Karpas-422 (cell line): ENCODE measurements at regions not wholly inside any gene's neighbourhood (a gene's known extent, or its start where the extent isn't known, plus 50 kb on each side); places are given as distances from the start of the nearest gene placed in this dataset.

Experiments used
- DNase-seq: peaks from one replicate; pipeline ENCODE4 v3.0.0-alpha.2; 2015
- H2AFZ ChIP-seq: fragments of 200-600 bp; sonication (generic); 2 replicates; pipeline ENCODE4 v1.6.1; 2014; ENCODE audit warnings: antibody characterized with exemption, low read length, mixed read lengths
- H3K27ac ChIP-seq: fragments of 200-600 bp; sonication (generic); 2 replicates; pipeline ENCODE4 v1.5.1; 2014; ENCODE audit warnings: mild to moderate bottlenecking, low read length, moderate library complexity
- H3K27me3 ChIP-seq: fragments of 200-600 bp; sonication (generic); 2 replicates; pipeline ENCODE4 v1.6.1; 2014; ENCODE audit warnings: low read length, mixed read lengths
- H3K36me3 ChIP-seq: fragments of 200-600 bp; sonication (generic); 2 replicates; pipeline ENCODE4 v1.6.1; 2014; ENCODE audit warnings: low read length, mixed read lengths; ENCODE audit not compliant: insufficient read depth
- H3K4me1 ChIP-seq: fragments of 200-600 bp; sonication (generic); 2 replicates; pipeline ENCODE4 v1.6.1; 2014; ENCODE audit warnings: mild to moderate bottlenecking, low read length, mixed read lengths
- H3K4me2 ChIP-seq: fragments of 200-600 bp; sonication (generic); 2 replicates; pipeline ENCODE4 v1.6.1; 2014; ENCODE audit warnings: low read length, low read depth, mild to moderate bottlenecking; ENCODE audit not compliant: poor library complexity, severe bottlenecking
- H3K4me3 ChIP-seq: fragments of 200-600 bp; sonication (generic); 2 replicates; pipeline ENCODE4 v1.5.1; 2014; ENCODE audit warnings: mild to moderate bottlenecking, antibody characterized with exemption, low read length, mixed read lengths
- H3K79me2 ChIP-seq: fragments of 200-600 bp; sonication (generic); 2 replicates; pipeline ENCODE4 v1.6.1; 2014; ENCODE audit warnings: mild to moderate bottlenecking, low read length, mixed read lengths
- H3K9ac ChIP-seq: fragments of 200-600 bp; sonication (generic); 2 replicates; pipeline ENCODE4 v1.6.0; 2014; ENCODE audit warnings: low read length
- H3K9me2 ChIP-seq: fragments of 200-600 bp; sonication (generic), shearing (Covaris generic); replicated peaks from 2 replicates; pipeline ENCODE4 v1.6.0; 2014; ENCODE audit warnings: mild to moderate bottlenecking, low read length, moderate library complexity; ENCODE audit not compliant: insufficient read depth
- H3K9me3 ChIP-seq: fragments of 300-700, 200-600 bp; sonication (generic); 2 replicates; pipeline ENCODE4 v1.6.1; 2014; ENCODE audit warnings: low read length, mixed read lengths
- H4K20me1 ChIP-seq: fragments of 200-600 bp; sonication (generic); 2 replicates; pipeline ENCODE4 v1.6.1; 2014; ENCODE audit warnings: mild to moderate bottlenecking, antibody characterized with exemption, low read length, low read depth; ENCODE audit not compliant: insufficient read depth

GRCh38 chr2:5227062-5227699 is 465.0 kb upstream of the SOX11 start:
- Histone ChIP-seq H3K4me2 (no peak overlapping the region), H3K9me3 (no peaks in the 10 kb centered on the region), H3K4me3 (no peak overlapping the region), H3K79me2 (no peaks in the 10 kb centered on the region), H3K9ac (no peak overlapping the region), H4K20me1 (no peaks in the 10 kb centered on the region), H3K27me3 (no peaks in the 10 kb centered on the region), H3K4me1 (no peaks in the 10 kb centered on the region), H3K27ac (no peak overlapping the region), H2AFZ (no peak overlapping the region), H3K36me3 (no peaks in the 10 kb centered on the region), H3K9me2 (no peaks in the 10 kb centered on the region)
- no peak for DNase-seq

- H3K27me3 ChIP-seq = no peaks in the 10 kb centered on the region
- H3K79me2 ChIP-seq = no peaks in the 10 kb centered on the region
- H3K9ac ChIP-seq = no peak overlapping the region
- H3K9me2 ChIP-seq = no peaks in the 10 kb centered on the region
- no peak overlapping the region for H3K4me2 ChIP-seq
- no peak for DNase-seq
- H3K4me1 ChIP-seq = no peaks in the 10 kb centered on the region
- no peaks in the 10 kb centered on the region for H3K36me3 ChIP-seq
- no peaks in the 10 kb centered on the region for H3K9me3 ChIP-seq
- H2AFZ ChIP-seq = no peak overlapping the region
- H3K4me3 ChIP-seq = no peak overlapping the region
- no peaks in the 10 kb centered on the region for H4K20me1 ChIP-seq
- H3K27ac ChIP-seq = no peak overlapping the region
Measured at GRCh38 chr2:5229574-5229973, 462.6 kb upstream of the SOX11 start.

- H3K27ac ChIP-seq = no peak overlapping the region
- no peaks in the 10 kb centered on the region for H3K36me3 ChIP-seq
- no peak overlapping the region for H3K4me2 ChIP-seq
- no peaks in the 10 kb centered on the region for H3K27me3 ChIP-seq
- no peaks in the 10 kb centered on the region for H4K20me1 ChIP-seq
- H3K4me1 ChIP-seq = no peaks in the 10 kb centered on the region
- no peak overlapping the region for H2AFZ ChIP-seq
- H3K4me3 ChIP-seq = no peak overlapping the region
- H3K79me2 ChIP-seq = no peaks in the 10 kb centered on the region
- H3K9ac ChIP-seq = no peak overlapping the region
- DNase-seq = no peak
- no peaks in the 10 kb centered on the region for H3K9me3 ChIP-seq
- H3K9me2 ChIP-seq = no peaks in the 10 kb centered on the region
Measured at GRCh38 chr2:5230444-5230843, 461.7 kb upstream of the SOX11 start.

GRCh38 chr2:5230855-5231254 is 461.3 kb upstream of the SOX11 start:
- no peak overlapping the region for H3K27ac ChIP-seq
- no peak overlapping the region for H3K4me3 ChIP-seq
- H3K9me2 ChIP-seq = no peaks in the 10 kb centered on the region
- no peak overlapping the region for H3K4me2 ChIP-seq
- H3K4me1 ChIP-seq = no peaks in the 10 kb centered on the region
- no peaks in the 10 kb centered on the region for H3K36me3 ChIP-seq
- H3K79me2 ChIP-seq = no peaks in the 10 kb centered on the region
- no peaks in the 10 kb centered on the region for H4K20me1 ChIP-seq
- H3K9ac ChIP-seq = no peak overlapping the region
- no peak for DNase-seq
- no peaks in the 10 kb centered on the region for H3K9me3 ChIP-seq
- no peak overlapping the region for H2AFZ ChIP-seq
- H3K27me3 ChIP-seq = no peaks in the 10 kb centered on the region

GRCh38 chr2:5231287-5231686 is 460.9 kb upstream of the SOX11 start:
- Histone ChIP-seq H3K4me3 (no peak overlapping the region), H3K4me1 (no peaks in the 10 kb centered on the region), H4K20me1 (no peaks in the 10 kb centered on the region), H3K9me3 (no peaks in the 10 kb centered on the region), H2AFZ (no peak overlapping the region), H3K36me3 (no peaks in the 10 kb centered on the region), H3K9ac (no peak overlapping the region), H3K9me2 (no peaks in the 10 kb centered on the region), H3K4me2 (no peak overlapping the region), H3K79me2 (no peaks in the 10 kb centered on the region), H3K27ac (no peak overlapping the region), H3K27me3 (no peaks in the 10 kb centered on the region)
- DNase-seq = no peak

- H3K36me3 ChIP-seq = no peaks in the 10 kb centered on the region
- no peak overlapping the region for H3K9ac ChIP-seq
- H3K4me3 ChIP-seq = no peak overlapping the region
- no peak overlapping the region for H3K4me2 ChIP-seq
- H2AFZ ChIP-seq = no peak overlapping the region
- H3K79me2 ChIP-seq = no peaks in the 10 kb centered on the region
- no peaks in the 10 kb centered on the region for H3K4me1 ChIP-seq
- no peaks in the 10 kb centered on the region for H3K9me2 ChIP-seq
- no peaks in the 10 kb centered on the region for H4K20me1 ChIP-seq
- no peaks in the 10 kb centered on the region for H3K27me3 ChIP-seq
- H3K9me3 ChIP-seq = no peaks in the 10 kb centered on the region
- H3K27ac ChIP-seq = no peak overlapping the region
- DNase-seq = no peak
Measured at GRCh38 chr2:5234563-5234962, 457.6 kb upstream of the SOX11 start.

- Histone ChIP-seq H3K9me2 (no peaks in the 10 kb centered on the region), H4K20me1 (no peaks in the 10 kb centered on the region), H3K4me2 (no peak overlapping the region), H3K27ac (no peak overlapping the region), H3K79me2 (no peaks in the 10 kb centered on the region), H3K27me3 (no peaks in the 10 kb centered on the region), H2AFZ (no peak overlapping the region), H3K4me3 (no peak overlapping the region), H3K36me3 (no peaks in the 10 kb centered on the region), H3K4me1 (no peaks in the 10 kb centered on the region), H3K9me3 (no peaks in the 10 kb centered on the region), H3K9ac (no peak overlapping the region)
- DNase-seq = no peak
Measured at GRCh38 chr2:5235701-5236100, 456.5 kb upstream of the SOX11 start.

GRCh38 chr2:5236249-5236648 is 455.9 kb upstream of the SOX11 start:
- Histone ChIP-seq H3K79me2 (no peaks in the 10 kb centered on the region), H3K9me2 (no peaks in the 10 kb centered on the region)
- DNase-seq = no peak

GRCh38 chr2:5242751-5243150 is 449.4 kb upstream of the SOX11 start:
- Histone ChIP-seq H3K9ac (no peak overlapping the region), H3K79me2 (no peaks in the 10 kb centered on the region), H3K9me2 (no peaks in the 10 kb centered on the region), H3K4me1 (no peaks in the 10 kb centered on the region), H3K9me3 (no peaks in the 10 kb centered on the region), H3K4me2 (no peak overlapping the region), H2AFZ (no peak overlapping the region), H3K4me3 (no peak overlapping the region), H4K20me1 (no peaks in the 10 kb centered on the region), H3K27me3 (no peaks in the 10 kb centered on the region), H3K27ac (no peak overlapping the region), H3K36me3 (no peaks in the 10 kb centered on the region)
- DNase-seq = no peak

More at GRCh38 chr2:5236249-5236648, 455.9 kb upstream of the SOX11 start:
- Histone ChIP-seq H3K4me2 (no peak overlapping the region), H3K36me3 (no peaks in the 10 kb centered on the region), H2AFZ (no peak overlapping the region), H3K9me3 (no peaks in the 10 kb centered on the region), H4K20me1 (no peaks in the 10 kb centered on the region), H3K4me1 (no peaks in the 10 kb centered on the region), H3K4me3 (no peak overlapping the region), H3K27ac (no peak overlapping the region), H3K9ac (no peak overlapping the region), H3K27me3 (no peaks in the 10 kb centered on the region)
